H1 (cell line): ENCODE measurements at regions not wholly inside any gene's neighbourhood (a gene's known extent, or its start where the extent isn't known, plus 50 kb on each side); places are given as distances from the start of the nearest gene placed in this dataset.

ENCODE experiments used
- CTCF ChIP-seq, 3 experiments: IDR thresholded peaks; 1 replicate in 2 of 3; 2 replicates in 1 of 3; pipeline versions ENCODE4 v1.5.1 to v1.6.1; 2011; ENCODE audit warnings: low read length in 3 of 3, mild to moderate bottlenecking in 3 of 3, inconsistent platforms in 2 of 3, low read depth in 1 of 3, moderate library complexity in 1 of 3; ENCODE audit not compliant: insufficient read depth in 1 of 3; ENCODE audit errors: control extremely low read depth in 1 of 3
- EP300 ChIP-seq, 2 experiments: IDR thresholded peaks; 1 replicate in 1 of 2; 2 replicates in 1 of 2; pipeline ENCODE4 v1.6.1; 2011 to 2012; ENCODE audit warnings: low read depth in 2 of 2, low read length in 2 of 2, mild to moderate bottlenecking in 2 of 2, borderline replicate concordance in 1 of 2, inconsistent platforms in 1 of 2, moderate library complexity in 1 of 2
- JUND ChIP-seq: IDR thresholded peaks from 2 replicates; pipeline ENCODE4 v1.6.1; 2011; ENCODE audit warnings: mild to moderate bottlenecking, improper control_type of control experiment, low read length
- RBBP5 ChIP-seq: IDR thresholded peaks from 2 replicates; pipeline ENCODE4 v1.7.1; 2012; ENCODE audit warnings: low read depth, mild to moderate bottlenecking, inconsistent platforms, low read length, moderate library complexity, borderline replicate concordance
- SP1 ChIP-seq: IDR thresholded peaks from 2 replicates; pipeline ENCODE4 v1.6.1; 2011; ENCODE audit warnings: low read depth, low read length
- USF2 ChIP-seq: IDR thresholded peaks from 2 replicates; pipeline ENCODE4 v1.6.1; 2011; ENCODE audit warnings: low read length, improper control_type of control experiment
- ZNF274 ChIP-seq: IDR thresholded peaks from 2 replicates; pipeline ENCODE4 v1.7.0; 2012; ENCODE audit warnings: low read length, borderline replicate concordance; ENCODE audit errors: extremely low read depth

GRCh38 chr3:154522036-154522602 lies 92.1 kb upstream of the GPR149 start:
- no peak for TF ChIP-seq RBBP5
- no peak for TF ChIP-seq ZNF274
- TF ChIP-seq USF2 = no peak
- TF ChIP-seq CTCF (IDR thresholded peaks at IDR 0.05; ENCODE audit: control extremely low read depth in 1 of 3, insufficient read depth in 1 of 3, low read depth in 1 of 3, low read length in 3 of 3) = no peak
- no peak for TF ChIP-seq EP300 (IDR thresholded peaks at IDR 0.05; ENCODE audit: borderline replicate concordance in 1 of 2, low read depth in 2 of 2, low read length in 2 of 2)
- TF ChIP-seq JUND = no peak
- no peak for TF ChIP-seq SP1
